Tibial nerve (tissue), 4 donors: ENCODE measurements at regions not wholly inside any gene's neighbourhood (a gene's known extent, or its start where the extent isn't known, plus 50 kb on each side); places are given as distances from the start of the nearest gene placed in this dataset.

Experiments used
- CTCF ChIP-seq, 5 experiments: fragments of 200-600 bp in 3 of 5; fragments of 450-650 bp in 2 of 5; sonication (generic) in 3 of 5; IDR thresholded peaks; one replicate each; pipeline ENCODE4 v1.5.1; 2016 to 2019; ENCODE audit warnings: antibody characterized with exemption in 5 of 5, mild to moderate bottlenecking in 3 of 5, moderate library complexity in 2 of 5
- EP300 ChIP-seq, 2 donors: sonication (generic); formaldehyde crosslinking; IDR thresholded peaks; one replicate each; pipeline ENCODE4 v1.6.1; 2017; ENCODE audit warnings: antibody characterized with exemption in 2 of 2, mild to moderate bottlenecking in 1 of 2
- POLR2A ChIP-seq, 2 donors: fragments of 450-650 bp; IDR thresholded peaks; one replicate each; pipeline ENCODE4 v1.6.1; 2017; ENCODE audit warnings: antibody characterized with exemption in 2 of 2, mild to moderate bottlenecking in 2 of 2, moderate library complexity in 2 of 2

- no peak for TF ChIP-seq CTCF (IDR thresholded peaks at IDR 0.05)
- TF ChIP-seq POLR2A (IDR thresholded peaks at IDR 0.05) = no peak
- TF ChIP-seq EP300 (IDR thresholded peaks at IDR 0.05) = no peak
These were observed 439.9 kb upstream of the GBE1 start for GRCh38 chr3:82201316-82201715.
